Neural cell (in vitro differentiated cells): ENCODE measurements at regions not wholly inside any gene's neighbourhood (a gene's known extent, or its start where the extent isn't known, plus 50 kb on each side); places are given as distances from the start of the nearest gene placed in this dataset.

Experiments
- H2AFZ ChIP-seq: fragments of 200-600, 300-800 bp; sonication (generic), shearing (Covaris generic); 2 replicates; pipeline ENCODE4 v1.6.0; 2014; ENCODE audit warnings: low read depth, mild to moderate bottlenecking, antibody characterized with exemption, low read length, moderate library complexity
- H3F3A ChIP-seq: fragments of 200-600 bp; shearing (Covaris generic); 2 replicates; pipeline ENCODE4 v1.6.1; 2016; ENCODE audit warnings: mild to moderate bottlenecking, moderate library complexity, mixed read lengths, antibody characterized with exemption, low read length; ENCODE audit not compliant: insufficient read depth, poor library complexity, severe bottlenecking
- H3K27ac ChIP-seq: fragments of 200-600, 300-800 bp; sonication (generic), shearing (Covaris generic); 2 replicates; pipeline ENCODE4 v1.5.1; 2014; ENCODE audit warnings: mild to moderate bottlenecking, low read length, moderate library complexity
- H3K27me3 ChIP-seq: fragments of 300-800, 200-600 bp; sonication (generic), shearing (Covaris generic); 2 replicates; pipeline ENCODE4 v1.6.0; 2014; ENCODE audit warnings: mild to moderate bottlenecking, low read depth, low read length, moderate library complexity; ENCODE audit not compliant: insufficient read depth
- H3K36me3 ChIP-seq: fragments of 300-800, 200-600 bp; sonication (generic), shearing (Covaris generic); 2 replicates; pipeline ENCODE4 v1.5.1; 2014; ENCODE audit warnings: mild to moderate bottlenecking, antibody characterized with exemption, low read length, moderate library complexity; ENCODE audit not compliant: insufficient read depth
- H3K4me2 ChIP-seq: fragments of 300-800, 200-600 bp; sonication (generic), shearing (Covaris generic); 2 replicates; pipeline ENCODE4 v1.6.0; 2014; ENCODE audit warnings: mild to moderate bottlenecking, low read length
- H3K4me3 ChIP-seq: fragments of 300-800, 200-600 bp; sonication (generic), shearing (Covaris generic); 2 replicates; pipeline ENCODE4 v1.5.1; 2014; ENCODE audit warnings: mild to moderate bottlenecking, low read length, moderate library complexity
- H3K79me2 ChIP-seq: fragments of 200-600 bp; shearing (Covaris generic); replicated peaks from 2 replicates; pipeline ENCODE4 v1.6.0; 2014; ENCODE audit warnings: mild to moderate bottlenecking, low read length, moderate library complexity; ENCODE audit not compliant: insufficient read depth
- H3K9ac ChIP-seq: fragments of 300-800, 200-600 bp; sonication (generic), shearing (Covaris generic); 2 replicates; pipeline ENCODE4 v1.6.1; 2016; ENCODE audit warnings: mild to moderate bottlenecking, low read length, mixed read lengths
- H3K9me2 ChIP-seq: fragments of 200-600 bp; shearing (Covaris generic); 2 replicates; pipeline ENCODE4 v1.6.1; 2016; ENCODE audit warnings: mild to moderate bottlenecking, low read length, mixed read lengths; ENCODE audit not compliant: insufficient read depth
- H3K9me3 ChIP-seq: fragments of 200-600, 300-800 bp; sonication (generic), shearing (Covaris generic); 2 replicates; pipeline ENCODE4 v1.6.1; 2016; ENCODE audit warnings: mild to moderate bottlenecking, mixed run types, low read length, moderate library complexity, mixed read lengths
- H4K20me1 ChIP-seq: fragments of 200-600 bp; shearing (Covaris generic); 2 replicates; pipeline ENCODE4 v1.6.1; 2016; ENCODE audit warnings: mild to moderate bottlenecking, mixed run types; ENCODE audit not compliant: insufficient read depth
- EP300 ChIP-seq: fragments of 450-650 bp; conservative IDR thresholded peaks from 2 replicates; pipeline ENCODE4 v1.6.1; 2014; ENCODE audit warnings: antibody characterized with exemption, mild to moderate bottlenecking, moderate library complexity; ENCODE audit not compliant: poor library complexity, severe bottlenecking
- EZH2 ChIP-seq: fragments of 200-600, 300-800 bp; shearing (Covaris generic), sonication (generic); IDR thresholded peaks from 2 replicates; pipeline ENCODE4 v1.6.1; 2014; ENCODE audit warnings: antibody characterized with exemption, low read length, borderline replicate concordance, mild to moderate bottlenecking; ENCODE audit not compliant: insufficient read depth, poor library complexity, severe bottlenecking
- MXI1 ChIP-seq: fragments of 450-650 bp; conservative IDR thresholded peaks from 2 replicates; pipeline ENCODE4 v1.6.1; 2014; ENCODE audit warnings: antibody characterized with exemption, mild to moderate bottlenecking; ENCODE audit not compliant: poor library complexity, severe bottlenecking
- POLR2AphosphoS5 ChIP-seq: IDR thresholded peaks from 2 replicates; pipeline ENCODE4 v1.6.1; 2012
- RAD21 ChIP-seq: fragments of 450-650 bp; conservative IDR thresholded peaks from 2 replicates; pipeline ENCODE4 v1.6.1; 2014; ENCODE audit warnings: antibody characterized with exemption, mild to moderate bottlenecking, moderate library complexity
- TAF1 ChIP-seq: IDR thresholded peaks from 2 replicates; pipeline ENCODE4 v1.6.1; 2012; ENCODE audit warnings: low read depth
- TF ChIP-seq, protein P1 (sequence below): IDR thresholded peaks from 2 replicates; pipeline ENCODE4 v1.6.1; 2012; ENCODE audit warnings: borderline replicate concordance
- TF ChIP-seq, protein P2 (sequence below): fragments of 450-650 bp; IDR thresholded peaks from 2 replicates; pipeline ENCODE4 v1.5.1; 2014; ENCODE audit warnings: antibody characterized with exemption, mild to moderate bottlenecking, moderate library complexity; ENCODE audit not compliant: poor library complexity, severe bottlenecking

DNA sequence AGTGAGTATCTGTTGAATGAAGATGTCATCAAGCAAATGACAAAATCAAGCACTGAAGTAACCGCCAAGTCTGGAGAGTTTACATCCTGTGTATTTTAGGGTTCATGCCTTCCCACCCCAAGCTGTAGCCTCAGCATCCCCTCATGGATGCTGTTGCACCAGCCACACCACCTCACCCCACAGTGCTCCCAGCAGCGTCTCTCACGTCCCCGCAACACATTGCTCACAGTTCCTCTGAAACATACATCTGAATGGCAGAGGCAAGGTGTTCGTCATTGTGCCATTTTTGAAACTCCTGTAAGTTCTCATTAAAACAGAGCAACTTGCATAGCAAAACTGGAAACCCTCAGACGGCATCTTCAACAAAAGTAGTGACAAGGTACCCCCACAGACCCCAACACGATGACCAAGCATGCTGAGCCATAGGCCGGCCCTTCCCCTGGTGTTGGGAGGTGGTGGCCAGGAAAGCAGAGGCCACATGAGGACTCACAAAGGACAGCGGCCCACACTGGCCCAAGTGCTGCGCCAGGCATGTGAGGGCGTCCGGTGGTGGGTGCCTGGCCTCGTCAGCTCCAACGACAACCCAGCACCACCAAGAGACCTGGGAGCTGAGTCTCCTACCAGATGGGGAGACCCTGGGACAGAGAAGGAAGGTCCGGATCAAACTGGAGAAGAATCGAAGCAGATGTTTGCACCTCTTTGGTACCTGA, 456.5 kb downstream of the EIPR1 start:
- no peaks in the 10 kb centered on the region for H3K79me2 ChIP-seq
- no peaks in the 10 kb centered on the region for H4K20me1 ChIP-seq
- H3K27me3 ChIP-seq: no peaks in the 10 kb centered on the region
- no peak overlapping the region for H3K4me3 ChIP-seq
- no peak overlapping the region for H3K9ac ChIP-seq
- no peak overlapping the region for H3K4me2 ChIP-seq
- no peak overlapping the region for H3K27ac ChIP-seq
- H3F3A ChIP-seq: no peaks in the 10 kb centered on the region
- H3K9me2 ChIP-seq: no peaks in the 10 kb centered on the region
- H3K9me3 ChIP-seq: peaks cover 4% of the 10 kb centered on the region
- TF ChIP-seq, protein P1, sequence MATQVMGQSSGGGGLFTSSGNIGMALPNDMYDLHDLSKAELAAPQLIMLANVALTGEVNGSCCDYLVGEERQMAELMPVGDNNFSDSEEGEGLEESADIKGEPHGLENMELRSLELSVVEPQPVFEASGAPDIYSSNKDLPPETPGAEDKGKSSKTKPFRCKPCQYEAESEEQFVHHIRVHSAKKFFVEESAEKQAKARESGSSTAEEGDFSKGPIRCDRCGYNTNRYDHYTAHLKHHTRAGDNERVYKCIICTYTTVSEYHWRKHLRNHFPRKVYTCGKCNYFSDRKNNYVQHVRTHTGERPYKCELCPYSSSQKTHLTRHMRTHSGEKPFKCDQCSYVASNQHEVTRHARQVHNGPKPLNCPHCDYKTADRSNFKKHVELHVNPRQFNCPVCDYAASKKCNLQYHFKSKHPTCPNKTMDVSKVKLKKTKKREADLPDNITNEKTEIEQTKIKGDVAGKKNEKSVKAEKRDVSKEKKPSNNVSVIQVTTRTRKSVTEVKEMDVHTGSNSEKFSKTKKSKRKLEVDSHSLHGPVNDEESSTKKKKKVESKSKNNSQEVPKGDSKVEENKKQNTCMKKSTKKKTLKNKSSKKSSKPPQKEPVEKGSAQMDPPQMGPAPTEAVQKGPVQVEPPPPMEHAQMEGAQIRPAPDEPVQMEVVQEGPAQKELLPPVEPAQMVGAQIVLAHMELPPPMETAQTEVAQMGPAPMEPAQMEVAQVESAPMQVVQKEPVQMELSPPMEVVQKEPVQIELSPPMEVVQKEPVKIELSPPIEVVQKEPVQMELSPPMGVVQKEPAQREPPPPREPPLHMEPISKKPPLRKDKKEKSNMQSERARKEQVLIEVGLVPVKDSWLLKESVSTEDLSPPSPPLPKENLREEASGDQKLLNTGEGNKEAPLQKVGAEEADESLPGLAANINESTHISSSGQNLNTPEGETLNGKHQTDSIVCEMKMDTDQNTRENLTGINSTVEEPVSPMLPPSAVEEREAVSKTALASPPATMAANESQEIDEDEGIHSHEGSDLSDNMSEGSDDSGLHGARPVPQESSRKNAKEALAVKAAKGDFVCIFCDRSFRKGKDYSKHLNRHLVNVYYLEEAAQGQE: no peak
- TF ChIP-seq EZH2: no peak
- H2AFZ ChIP-seq: no peak overlapping the region
- no peaks in the 10 kb centered on the region for H3K36me3 ChIP-seq

DNA sequence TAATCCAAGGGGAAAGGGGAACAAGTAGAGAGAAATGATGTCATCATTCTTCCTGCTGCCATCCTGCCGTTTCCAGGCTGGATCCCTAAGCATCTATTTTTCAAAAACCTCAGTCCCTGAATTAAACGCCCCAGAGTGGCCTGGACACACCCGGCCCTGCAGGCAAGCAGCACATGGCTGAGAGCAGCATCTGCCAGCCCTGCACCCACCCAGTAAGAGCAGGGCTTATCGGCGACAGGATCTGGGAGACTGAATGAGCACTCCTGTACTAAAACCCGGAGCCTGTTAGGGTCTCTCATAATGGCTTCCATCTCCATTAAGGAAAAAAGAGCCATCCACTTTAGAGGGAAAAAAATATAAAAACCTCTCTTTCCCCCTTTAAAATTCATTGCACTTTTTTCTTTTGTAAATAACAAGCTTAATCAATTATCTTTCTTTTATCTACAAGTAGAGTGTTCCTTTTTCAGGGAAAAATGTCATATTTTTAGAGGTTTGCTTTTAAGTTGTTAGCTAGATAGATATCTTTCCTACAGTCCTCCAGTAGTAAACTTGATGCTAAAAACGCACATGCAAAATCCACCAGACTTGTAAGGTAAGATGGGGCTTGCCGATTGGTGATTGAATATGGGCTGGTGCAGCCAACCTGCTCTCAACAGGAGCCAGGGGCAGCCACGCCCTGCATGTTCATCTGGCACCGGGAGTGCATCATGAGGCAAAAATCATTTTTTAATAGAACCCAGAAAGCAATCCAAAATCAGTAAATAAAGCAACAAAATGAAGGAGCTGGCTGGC, 457.8 kb downstream of the EIPR1 start:
- Histone ChIP-seq H2AFZ (no peak overlapping the region), H3K27ac (no peak overlapping the region), H3K27me3 (no peaks in the 10 kb centered on the region), H3K4me3 (no peak overlapping the region), H3K36me3 (no peaks in the 10 kb centered on the region), H3K9me3 (peaks cover 4% of the 10 kb centered on the region), H3K79me2 (no peaks in the 10 kb centered on the region), H3K9ac (no peak overlapping the region), H3F3A (no peaks in the 10 kb centered on the region), H4K20me1 (no peaks in the 10 kb centered on the region), H3K9me2 (no peaks in the 10 kb centered on the region), H3K4me2 (no peak overlapping the region)
- TF ChIP-seq TAF1 (no peak), POLR2AphosphoS5 (no peak), MXI1 (no peak), EP300 (no peak), EZH2 (no peak), RAD21 (no peak)

DNA sequence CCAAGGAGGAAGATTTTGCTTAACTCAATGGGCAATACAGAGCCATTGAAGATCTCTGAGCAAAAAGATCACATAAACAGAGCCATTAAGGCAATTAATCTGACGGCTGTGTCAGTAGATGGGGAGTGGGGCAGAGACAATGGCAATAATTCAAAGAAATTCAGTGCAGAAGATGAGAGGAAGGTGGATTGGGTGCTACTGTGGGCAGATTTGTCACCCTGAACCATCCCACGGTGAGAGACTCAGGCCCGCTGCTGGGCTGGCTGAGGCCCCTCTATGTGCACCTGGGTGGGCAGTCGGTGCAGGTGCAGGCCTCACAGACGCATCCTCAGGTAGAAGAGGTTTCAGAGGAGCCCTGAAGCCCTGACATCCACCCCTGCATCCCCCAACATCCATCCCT, 458.6 kb downstream of the EIPR1 start:
- peaks cover 4% of the 10 kb centered on the region for H3K9me3 ChIP-seq
- no peaks in the 10 kb centered on the region for H3K27me3 ChIP-seq
- no peaks in the 10 kb centered on the region for H3K79me2 ChIP-seq
- TF ChIP-seq, protein P2, sequence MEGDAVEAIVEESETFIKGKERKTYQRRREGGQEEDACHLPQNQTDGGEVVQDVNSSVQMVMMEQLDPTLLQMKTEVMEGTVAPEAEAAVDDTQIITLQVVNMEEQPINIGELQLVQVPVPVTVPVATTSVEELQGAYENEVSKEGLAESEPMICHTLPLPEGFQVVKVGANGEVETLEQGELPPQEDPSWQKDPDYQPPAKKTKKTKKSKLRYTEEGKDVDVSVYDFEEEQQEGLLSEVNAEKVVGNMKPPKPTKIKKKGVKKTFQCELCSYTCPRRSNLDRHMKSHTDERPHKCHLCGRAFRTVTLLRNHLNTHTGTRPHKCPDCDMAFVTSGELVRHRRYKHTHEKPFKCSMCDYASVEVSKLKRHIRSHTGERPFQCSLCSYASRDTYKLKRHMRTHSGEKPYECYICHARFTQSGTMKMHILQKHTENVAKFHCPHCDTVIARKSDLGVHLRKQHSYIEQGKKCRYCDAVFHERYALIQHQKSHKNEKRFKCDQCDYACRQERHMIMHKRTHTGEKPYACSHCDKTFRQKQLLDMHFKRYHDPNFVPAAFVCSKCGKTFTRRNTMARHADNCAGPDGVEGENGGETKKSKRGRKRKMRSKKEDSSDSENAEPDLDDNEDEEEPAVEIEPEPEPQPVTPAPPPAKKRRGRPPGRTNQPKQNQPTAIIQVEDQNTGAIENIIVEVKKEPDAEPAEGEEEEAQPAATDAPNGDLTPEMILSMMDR: no peak
- TF ChIP-seq POLR2AphosphoS5 (no peak), TAF1 (no peak), RAD21 (no peak)
- H3K9me2 ChIP-seq: no peaks in the 10 kb centered on the region
- H4K20me1 ChIP-seq: no peaks in the 10 kb centered on the region
- H3K9ac ChIP-seq: no peak overlapping the region
- H3K27ac ChIP-seq: no peak overlapping the region
- H3K36me3 ChIP-seq: no peaks in the 10 kb centered on the region
- H3K4me3 ChIP-seq: no peak overlapping the region
- H3F3A ChIP-seq: no peaks in the 10 kb centered on the region
- no peak overlapping the region for H2AFZ ChIP-seq
- H3K4me2 ChIP-seq: no peak overlapping the region
